ENCODE measurements at regions not wholly inside any gene's neighbourhood (a gene's known extent, or its start where the extent isn't known, plus 50 kb on each side); places are given as distances from the start of the nearest gene placed in this dataset.
A peak's percentile ranks its signal among the peaks of the same experiment; 100 is the strongest.
"Not testable (repeated sequence)": the region's sequence is repeated elsewhere in the genome, so short reads cannot be mapped to it uniquely, and the experiment has no call there.

- DNase-seq, result no peak
These were observed 95.0 kb downstream of the FAM53A start for GRCh38 chr4:1589098-1589497.

GRCh38 chr4:1588306-1588705, 95.8 kb downstream of the FAM53A start:
- no peak for DNase-seq

GRCh38 chr4:1584498-1584897, 99.6 kb downstream of the FAM53A start:
- DNase-seq, result no peak

DNA sequence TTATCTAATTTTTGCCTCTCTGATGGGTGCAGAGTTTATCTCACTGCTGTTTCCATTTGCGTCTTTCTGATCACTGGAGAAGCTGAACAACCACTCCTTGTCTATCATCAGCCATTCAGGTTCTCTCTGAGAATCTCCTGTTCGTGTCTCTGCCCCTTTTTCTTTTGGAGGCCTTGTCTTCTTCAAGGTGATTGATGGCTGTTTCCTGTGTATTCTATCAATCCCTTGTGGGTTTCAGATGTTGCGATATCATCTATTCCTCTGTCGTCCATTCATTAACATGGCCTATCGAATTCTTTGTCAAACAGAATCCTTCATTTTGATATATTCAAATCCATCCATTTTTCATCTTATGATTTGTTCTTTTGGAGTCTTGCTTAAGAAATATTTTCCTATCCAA, 100.3 kb downstream of the FAM53A start:
- no peak for DNase-seq

DNA sequence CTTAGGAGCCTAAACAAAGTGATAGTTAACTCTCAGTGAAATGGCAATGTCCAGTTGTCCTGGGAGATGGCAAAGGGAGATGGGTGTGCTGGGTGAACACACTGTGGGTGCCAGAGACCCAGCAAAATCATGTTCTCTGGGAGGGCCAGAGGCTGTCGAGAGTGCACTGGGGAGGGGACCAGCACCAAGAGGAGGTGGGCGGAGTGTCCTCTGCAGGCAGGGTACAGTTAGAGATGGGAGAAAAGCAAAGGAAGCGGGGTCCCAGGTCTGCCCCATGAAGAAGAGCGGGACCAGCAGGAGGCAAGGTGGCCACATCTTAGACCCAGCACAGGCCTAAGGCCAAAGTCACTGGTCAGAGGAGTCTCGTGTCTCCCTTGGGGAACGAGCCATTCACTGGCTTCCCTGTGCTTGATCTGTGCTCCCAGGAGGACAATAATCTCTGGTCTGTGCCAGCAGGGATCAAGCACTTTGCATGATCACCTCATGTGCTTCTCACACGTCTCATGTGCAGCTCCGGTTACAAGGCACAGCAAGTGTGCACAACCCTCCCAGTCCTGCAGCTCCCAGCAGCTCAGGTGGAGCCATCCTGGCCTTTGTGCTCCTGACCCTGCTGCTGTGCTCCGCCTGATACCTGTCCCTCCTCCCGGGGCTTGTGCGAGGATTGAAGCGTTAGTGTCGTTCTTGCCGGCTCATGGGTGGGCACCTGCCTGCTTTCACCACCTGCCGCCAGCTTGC, 100.9 kb downstream of the FAM53A start:
- no peak for DNase-seq

- DNase-seq, result no peak
These were observed 101.9 kb downstream of the FAM53A start for GRCh38 chr4:1582227-1582626.

DNA sequence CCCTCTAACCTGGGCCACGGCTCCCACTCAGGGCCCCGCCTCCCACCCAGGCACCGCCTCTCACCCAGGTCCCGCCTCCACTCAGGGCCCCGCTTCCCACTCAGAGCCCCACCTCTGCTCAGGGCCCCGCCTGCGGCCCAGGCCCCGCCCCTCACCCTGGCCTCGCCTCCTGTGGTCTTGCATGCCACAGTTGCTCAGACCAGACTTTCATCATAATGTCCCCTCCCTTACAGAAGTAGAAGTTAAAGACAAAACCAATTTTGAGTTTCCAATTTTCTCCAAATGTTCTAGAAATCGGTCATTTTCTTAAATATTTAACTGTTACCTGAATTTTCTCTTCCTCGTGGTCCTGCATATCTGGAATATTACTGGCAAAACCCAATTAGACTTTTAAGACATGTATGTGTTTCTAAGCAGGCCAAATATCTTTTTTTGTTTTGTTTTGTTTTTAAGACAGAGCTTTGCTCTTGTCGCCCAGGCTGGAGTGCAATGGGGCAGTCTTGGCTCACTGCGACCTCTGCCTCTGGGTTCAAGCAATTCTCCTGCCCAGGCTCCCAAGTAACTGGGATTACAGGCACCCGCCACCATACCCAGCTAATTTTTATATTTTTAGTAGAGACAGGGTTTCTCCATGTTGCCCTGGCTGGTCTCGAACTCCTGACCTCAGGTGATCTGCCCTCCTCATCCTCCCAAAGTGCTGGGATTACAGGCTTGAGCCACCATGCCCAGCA, 102.8 kb downstream of the FAM53A start:
- DNase-seq, result peak; percentile 83 to 85

DNA sequence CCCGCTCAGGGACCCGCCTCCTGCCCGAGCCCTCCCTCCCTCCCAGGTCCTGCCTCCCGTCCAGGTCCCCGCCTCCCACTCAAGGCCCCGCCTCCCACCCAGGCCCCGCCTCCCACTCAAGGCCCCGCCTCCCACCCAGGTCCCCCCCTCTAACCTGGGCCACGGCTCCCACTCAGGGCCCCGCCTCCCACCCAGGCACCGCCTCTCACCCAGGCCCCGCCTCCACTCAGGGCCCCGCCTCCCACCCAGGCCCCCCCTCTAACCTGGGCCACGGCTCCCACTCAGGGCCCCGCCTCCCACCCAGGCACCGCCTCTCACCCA, 103.5 kb downstream of the FAM53A start:
- DNase-seq, result not testable (repeated sequence)

DNA sequence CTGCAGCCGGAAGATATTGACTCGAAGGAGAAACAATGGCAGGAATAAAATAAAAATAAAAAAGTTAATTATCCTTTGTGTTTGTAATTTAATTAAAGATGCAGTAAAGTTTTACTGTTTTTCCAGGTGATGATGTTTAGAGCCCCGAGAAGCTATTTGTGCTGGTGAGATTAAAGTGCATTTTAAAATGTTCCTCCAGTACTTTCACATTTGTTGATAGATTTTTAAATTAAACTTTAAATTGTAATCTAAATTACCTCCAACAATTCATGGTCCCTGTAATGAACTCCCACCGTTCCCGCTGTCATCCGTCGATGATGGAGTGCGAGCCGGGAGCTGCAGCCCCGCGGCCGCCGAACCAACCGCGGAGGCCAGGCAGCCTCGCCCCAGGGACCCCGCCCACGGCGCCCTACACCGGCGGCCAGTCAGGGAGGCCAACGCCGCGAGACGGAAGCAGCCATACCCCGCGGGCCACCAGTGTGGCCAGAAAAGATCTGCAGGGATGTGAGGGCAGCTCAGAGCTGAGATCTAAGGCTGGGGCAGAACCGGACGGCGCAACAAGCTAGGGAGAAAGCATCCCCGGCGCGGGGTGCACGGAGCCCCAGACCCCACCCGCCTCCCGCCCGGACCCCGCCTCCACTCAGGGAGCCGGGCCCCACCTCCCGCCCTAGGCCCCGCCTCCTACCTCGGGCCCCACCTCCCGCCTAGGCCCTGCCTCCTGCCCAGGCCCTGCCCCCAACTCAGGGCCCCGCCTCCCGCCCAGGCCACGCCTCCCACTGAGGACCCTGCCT, 104.0 kb downstream of the FAM53A start:
- peak; percentile 92 to 93 for DNase-seq

- DNase-seq, result peak; percentile 68 to 74
These were observed 104.9 kb downstream of the FAM53A start for GRCh38 chr4:1579001-1579900.

- DNase-seq, result no peak
These were observed 105.8 kb downstream of the FAM53A start for GRCh38 chr4:1578251-1578773.

GRCh38 chr4:1577822-1578217, 106.3 kb downstream of the FAM53A start:
- DNase-seq, result no peak

DNA sequence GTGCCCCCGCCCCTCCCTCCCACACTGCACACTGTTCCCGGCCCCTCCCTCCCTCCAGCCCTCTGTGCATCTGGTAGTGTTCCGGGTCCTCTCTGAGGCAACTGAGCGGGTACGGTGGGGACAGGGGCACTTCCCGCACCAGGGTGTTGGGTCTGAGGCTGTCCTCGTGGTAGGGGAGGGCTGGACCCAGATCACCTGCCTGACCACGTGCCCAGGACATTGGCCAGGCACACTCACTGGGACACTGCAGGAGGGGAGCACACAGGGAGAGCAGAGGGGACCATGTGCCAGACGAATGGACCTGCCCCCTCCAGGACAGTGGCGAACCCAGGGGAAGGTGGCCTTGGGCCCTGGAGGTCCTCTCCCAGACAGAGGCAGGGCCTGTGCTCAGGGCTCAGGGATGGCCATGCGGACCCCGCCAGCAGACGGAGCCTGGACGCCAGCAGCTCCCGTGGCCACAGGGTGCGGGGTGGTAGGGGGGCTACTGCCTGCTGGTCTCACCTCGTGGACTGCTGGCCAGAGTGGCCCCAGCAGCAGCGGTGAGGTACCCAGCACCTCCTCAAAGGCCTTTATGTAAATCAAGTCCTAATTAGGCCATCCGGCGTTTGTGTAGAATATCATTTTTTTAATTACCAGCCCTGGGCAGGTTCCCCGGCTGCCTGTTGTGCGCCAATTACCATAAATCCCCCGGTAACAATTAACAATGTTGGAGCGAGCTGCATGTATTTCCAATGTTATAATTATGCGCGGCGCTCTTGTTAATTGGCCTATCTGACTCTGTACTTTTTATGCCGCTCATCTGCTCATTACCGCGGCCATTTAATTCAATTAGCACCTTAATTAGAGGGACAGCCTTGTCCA, 106.9 kb downstream of the FAM53A start:
- no peak for DNase-seq

GRCh38 chr4:1576304-1576960, 107.7 kb downstream of the FAM53A start:
- DNase-seq, result no peak

- DNase-seq, result no peak
These were observed 108.5 kb downstream of the FAM53A start for GRCh38 chr4:1575418-1576303.

DNA sequence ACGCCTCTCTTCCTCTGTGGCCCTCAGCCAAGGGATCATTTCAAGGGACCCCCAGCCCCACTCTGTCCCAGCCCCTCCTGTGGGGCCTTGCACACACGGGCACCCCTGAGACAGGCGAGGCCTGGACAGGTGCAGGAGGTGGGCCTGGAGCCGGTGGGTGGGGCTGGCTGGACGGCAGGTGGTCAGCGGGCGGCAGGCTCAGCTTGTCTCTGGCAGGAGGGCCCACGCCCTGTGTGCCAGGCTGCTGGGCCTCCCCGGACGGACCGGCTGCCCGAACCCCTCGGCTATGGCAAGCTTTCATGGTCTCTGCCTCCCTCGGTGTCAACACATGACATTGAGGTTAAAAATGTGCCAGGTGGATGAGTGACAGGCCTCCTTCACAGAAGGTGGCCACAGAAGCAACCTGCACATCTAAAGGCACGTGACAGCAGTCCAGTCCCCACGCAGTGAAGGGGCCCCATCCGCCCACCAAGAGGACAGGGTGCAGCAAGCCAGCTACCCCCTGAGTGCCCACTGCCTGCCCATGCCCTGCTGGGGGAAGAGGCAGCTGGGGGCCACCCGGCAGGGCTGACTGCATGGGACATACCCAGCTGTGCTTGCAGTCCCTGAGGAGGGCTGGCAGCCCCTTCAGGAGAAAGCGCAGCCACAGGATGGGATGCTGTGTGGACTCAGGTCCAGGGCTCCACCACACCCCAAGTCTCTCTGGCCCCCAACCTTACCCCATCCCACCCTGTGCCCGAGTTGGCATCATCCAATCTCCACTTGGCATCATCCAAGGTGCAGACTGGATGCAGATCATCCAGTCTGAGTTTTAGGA, 109.3 kb downstream of the FAM53A start:
- no peak for DNase-seq

GRCh38 chr4:1573830-1574459, 110.2 kb downstream of the FAM53A start:
- no peak for DNase-seq

- no peak for DNase-seq
These were observed 111.0 kb downstream of the FAM53A start for GRCh38 chr4:1572964-1573720.
